Lung microvascular endothelial cell (primary cell): ENCODE measurements at regions not wholly inside any gene's neighbourhood (a gene's known extent, or its start where the extent isn't known, plus 50 kb on each side); places are given as distances from the start of the nearest gene placed in this dataset.
A peak's percentile ranks its signal among the peaks of the same experiment; 100 is the strongest.

Experiments
- DNase-seq, 2 donors: peaks; one replicate each; pipeline versions ENCODE4 v3.0.0 to v3.0.0-alpha.2; 2010; ENCODE audit warnings: low read depth in 2 of 2

- DNase-seq, result peak in 1 of 2 donors; percentile 57
Observed at GRCh38 chr6:15036690-15037245, 209.1 kb upstream of the JARID2 start.

- DNase-seq, result no peak
Observed at GRCh38 chr6:15037253-15037652, 208.6 kb upstream of the JARID2 start.

- no peak for DNase-seq
Observed at GRCh38 chr6:15038013-15038791, 207.7 kb upstream of the JARID2 start.

GRCh38 chr6:15039136-15039535 lies 206.7 kb upstream of the JARID2 start:
- no peak for DNase-seq

- no peak for DNase-seq
Observed at GRCh38 chr6:15042938-15043337, 202.9 kb upstream of the JARID2 start.

GRCh38 chr6:15044146-15044882 lies 201.6 kb upstream of the JARID2 start:
- DNase-seq, result no peak

GRCh38 chr6:15044948-15045347 lies 200.9 kb upstream of the JARID2 start:
- no peak for DNase-seq

- DNase-seq, result no peak
Observed at GRCh38 chr6:15046751-15047150, 199.1 kb upstream of the JARID2 start.

- DNase-seq, result no peak
Observed at GRCh38 chr6:15048367-15048766, 197.5 kb upstream of the JARID2 start.

GRCh38 chr6:15058200-15059061 lies 187.4 kb upstream of the JARID2 start:
- DNase-seq, result no peak

GRCh38 chr6:15061180-15061641 lies 184.7 kb upstream of the JARID2 start:
- no peak for DNase-seq

- no peak for DNase-seq
Observed at GRCh38 chr6:15061908-15062515, 183.9 kb upstream of the JARID2 start.

GRCh38 chr6:15062516-15063252 lies 183.2 kb upstream of the JARID2 start:
- no peak for DNase-seq

- no peak for DNase-seq
Observed at GRCh38 chr6:15063253-15063853, 182.5 kb upstream of the JARID2 start.

- no peak for DNase-seq
Observed at GRCh38 chr6:15065261-15065989, 180.4 kb upstream of the JARID2 start.

GRCh38 chr6:15066089-15066758 lies 179.6 kb upstream of the JARID2 start:
- no peak for DNase-seq

GRCh38 chr6:15073344-15073789 lies 172.5 kb upstream of the JARID2 start:
- no peak for DNase-seq

GRCh38 chr6:15073883-15074465 lies 171.9 kb upstream of the JARID2 start:
- DNase-seq, result no peak
